ENCODE measurements at regions not wholly inside any gene's neighbourhood (a gene's known extent, or its start where the extent isn't known, plus 50 kb on each side); places are given as distances from the start of the nearest gene placed in this dataset.

GRCh38 chr1:221632072-221632471 lies 109.8 kb downstream of the DUSP10 start:
- H3K4me1 ChIP-seq: no peaks in the 10 kb centered on the region
- DNase-seq (no peak), FAIRE-seq (no peak), ATAC-seq (no peak)
- H3K27ac ChIP-seq: no peak overlapping the region
- WGBS, 2 donors: 49 to 55% methylated on average over 4 of the region's 4 CpGs
- no peaks in the 10 kb centered on the region for H3K36me3 ChIP-seq
- intact Hi-C loops (cut with DNase I): no loop called here
- no peak for TF ChIP-seq CTCF (IDR thresholded peaks at IDR 0.05)
- H3K9me3 ChIP-seq: no peaks in the 10 kb centered on the region
- H3K27me3 ChIP-seq: no peaks in the 10 kb centered on the region
- H3K4me3 ChIP-seq: no peak overlapping the region

GRCh38 chr1:221633841-221634409 lies 108.0 kb downstream of the DUSP10 start:
- 84 to 90% methylated on average over 5 of the region's 5 CpGs for WGBS, 2 donors

GRCh38 chr1:221634606-221635005 lies 107.3 kb downstream of the DUSP10 start:
- H3K27ac ChIP-seq: no peak overlapping the region
- DNase-seq (no peak), FAIRE-seq (no peak), ATAC-seq (peak in 1 of 4 donors; percentile 19)
- H3K4me3 ChIP-seq: no peak overlapping the region
- no peak for TF ChIP-seq CTCF (IDR thresholded peaks at IDR 0.05)
- intact Hi-C loops (cut with DNase I): no loop called here
- H3K36me3 ChIP-seq: no peaks in the 10 kb centered on the region
- no peaks in the 10 kb centered on the region for H3K4me1 ChIP-seq
- no peaks in the 10 kb centered on the region for H3K27me3 ChIP-seq
- H3K9me3 ChIP-seq: no peaks in the 10 kb centered on the region
- 48 to 53% methylated on average over 2 of the region's 2 CpGs for WGBS, 2 donors

More at GRCh38 chr1:221633841-221634409, 108.0 kb downstream of the DUSP10 start:
- no peak overlapping the region for H3K4me3 ChIP-seq
- H3K27ac ChIP-seq: no peak overlapping the region
- no peaks in the 10 kb centered on the region for H3K36me3 ChIP-seq
- no peaks in the 10 kb centered on the region for H3K9me3 ChIP-seq
- H3K27me3 ChIP-seq: no peaks in the 10 kb centered on the region
- ATAC-seq (no peak), DNase-seq (no peak), FAIRE-seq (no peak)
- TF ChIP-seq CTCF (IDR thresholded peaks at IDR 0.05): no peak
- intact Hi-C loops (cut with DNase I): no loop called here
- no peaks in the 10 kb centered on the region for H3K4me1 ChIP-seq

- Histone ChIP-seq H3K27ac (no peak overlapping the region), H3K4me1 (no peaks in the 10 kb centered on the region), H3K4me3 (no peak overlapping the region), H3K9me3 (no peaks in the 10 kb centered on the region), H3K27me3 (no peaks in the 10 kb centered on the region), H3K36me3 (no peaks in the 10 kb centered on the region)
- TF ChIP-seq CTCF (IDR thresholded peaks at IDR 0.05): no peak
- intact Hi-C loops (cut with DNase I): no loop called here
- FAIRE-seq (no peak), DNase-seq (no peak), ATAC-seq (no peak)
- WGBS, 2 donors: 87 to 93% methylated on average over 2 of the region's 2 CpGs
These were observed 106.6 kb downstream of the DUSP10 start for GRCh38 chr1:221635305-221635704.

- Histone ChIP-seq H3K36me3 (no peaks in the 10 kb centered on the region), H3K9me3 (no peaks in the 10 kb centered on the region), H3K4me1 (no peaks in the 10 kb centered on the region), H3K4me3 (no peak overlapping the region), H3K27ac (no peak overlapping the region), H3K27me3 (no peaks in the 10 kb centered on the region)
- intact Hi-C loops (cut with DNase I): no loop called here
- WGBS, 2 donors: 55 to 66% methylated on average over 3 of the region's 3 CpGs
- no peak for TF ChIP-seq CTCF (IDR thresholded peaks at IDR 0.05)
- DNase-seq: no peak
- no peak for FAIRE-seq
- ATAC-seq: no peak
These were observed 105.8 kb downstream of the DUSP10 start for GRCh38 chr1:221636096-221636495.
